ENCODE measurements at regions not wholly inside any gene's neighbourhood (a gene's known extent, or its start where the extent isn't known, plus 50 kb on each side); places are given as distances from the start of the nearest gene placed in this dataset.

- DNase-seq (ENCODE audit: extremely low read depth in 1 of 4, low spot score in 3 of 4) (no peak), ATAC-seq (no peak), FAIRE-seq (no peak)
- no peaks in the 10 kb centered on the region for H3K4me1 ChIP-seq (replicated peaks in 1 of 2; ENCODE audit: control insufficient read depth in 2 of 2, insufficient read depth in 2 of 2, low read length in 2 of 2)
- TF ChIP-seq ZNF79 (CRISPR knock-in tag; IDR thresholded peaks at IDR 0.05; ENCODE audit: low read depth) (no peak), ZNF41 (CRISPR knock-in tag; conservative IDR thresholded peaks at IDR 0.05) (no peak), ZNF347 (CRISPR knock-in tag; IDR thresholded peaks at IDR 0.05; ENCODE audit: low read depth) (no peak), RNF2 (IDR thresholded peaks at IDR 0.05) (no peak), EZH2 (IDR thresholded peaks at IDR 0.05; ENCODE audit: borderline replicate concordance, low read depth, low read length) (no peak), E4F1 (CRISPR knock-in tag; IDR thresholded peaks at IDR 0.05; ENCODE audit: borderline replicate concordance) (no peak), MAZ (CRISPR knock-in tag; conservative IDR thresholded peaks at IDR 0.05 in 1 of 2, IDR thresholded peaks at IDR 0.05 in 1 of 2) (no peak), MTA3 (IDR thresholded peaks at IDR 0.05; ENCODE audit: borderline replicate concordance) (no peak), HEY1 (CRISPR knock-in tag; IDR thresholded peaks at IDR 0.05; ENCODE audit: borderline replicate concordance) (no peak), THAP7 (CRISPR knock-in tag; IDR thresholded peaks at IDR 0.05) (no peak)
- no peaks in the 10 kb centered on the region for H3K9me1 ChIP-seq (ENCODE audit: control insufficient read depth, insufficient read depth, low read length)
- H2AFZ ChIP-seq (ENCODE audit: low read depth, low read length) = no peak overlapping the region
- no peaks in the 10 kb centered on the region for H4K20me1 ChIP-seq (replicated peaks; ENCODE audit: control insufficient read depth, insufficient read depth, low read length)
- no peak overlapping the region for H3K4me2 ChIP-seq (ENCODE audit: insufficient read depth, low read length)
- H3K9me3 ChIP-seq (replicated peaks; ENCODE audit: control insufficient read depth, insufficient read depth, low read depth, low read length) = no peaks in the 10 kb centered on the region
- H3K4me3 ChIP-seq = no peak overlapping the region
- intact Hi-C loops (cut with micrococcal nuclease) = no loop called here
- in situ Hi-C loops (cut with MboI) = no loop called here
- ChIA-PET CTCF (ENCODE audit: low intra/inter-chr PET ratio) (no interaction called here), POLR2A (no interaction called here)
- H3K27ac ChIP-seq (ENCODE audit: extremely low read depth, low read depth, low read length) = no peak overlapping the region
- no peaks in the 10 kb centered on the region for H3K79me2 ChIP-seq (ENCODE audit: control insufficient read depth, insufficient read depth, low read length)
- WGBS (ENCODE audit: insufficient coverage, low coverage, missing lambda C conversion rate) = 0% methylated on average over 9 of the region's 9 CpGs
- no peaks in the 10 kb centered on the region for H3K27me3 ChIP-seq (ENCODE audit: control insufficient read depth in 2 of 2, insufficient read depth in 2 of 2, low read length in 2 of 2)
- H3K36me3 ChIP-seq (ENCODE audit: control insufficient read depth, insufficient read depth, low read length) = no peaks in the 10 kb centered on the region
- no peak overlapping the region for H3K9ac ChIP-seq (ENCODE audit: insufficient read depth in 1 of 2, low read depth in 2 of 2, low read length in 2 of 2)
- BruUV-seq (replicated peaks) = no TSS peak
Observed at GRCh38 chr4:43732829-43733426, 715.7 kb downstream of the KCTD8 start.
